ENCODE measurements at regions not wholly inside any gene's neighbourhood (a gene's known extent, or its start where the extent isn't known, plus 50 kb on each side); places are given as distances from the start of the nearest gene placed in this dataset.

DNA sequence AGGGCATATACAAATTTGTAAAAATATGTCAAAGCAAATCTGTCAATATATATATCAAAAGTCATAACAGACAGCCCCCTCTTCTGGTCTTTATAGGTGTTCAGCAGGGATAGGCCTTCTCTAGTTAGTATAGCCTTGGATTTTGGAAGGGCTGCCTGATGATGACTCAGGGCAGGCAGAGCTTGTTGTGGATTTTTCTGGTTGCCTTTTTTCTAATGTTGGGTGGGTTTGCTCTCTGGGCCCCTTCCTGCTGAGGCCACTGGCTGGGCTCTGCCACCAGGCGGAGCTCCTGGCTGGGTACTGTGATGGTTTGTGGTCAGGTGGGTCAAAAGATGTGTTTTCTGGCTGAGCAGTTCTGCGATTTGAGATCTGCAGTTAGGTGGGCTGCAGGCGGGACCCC lies 294.2 kb downstream of the GRIA2 start:
- no peak for TF ChIP-seq ZFX (IDR thresholded peaks at IDR 0.05)
- TF ChIP-seq, protein P1, sequence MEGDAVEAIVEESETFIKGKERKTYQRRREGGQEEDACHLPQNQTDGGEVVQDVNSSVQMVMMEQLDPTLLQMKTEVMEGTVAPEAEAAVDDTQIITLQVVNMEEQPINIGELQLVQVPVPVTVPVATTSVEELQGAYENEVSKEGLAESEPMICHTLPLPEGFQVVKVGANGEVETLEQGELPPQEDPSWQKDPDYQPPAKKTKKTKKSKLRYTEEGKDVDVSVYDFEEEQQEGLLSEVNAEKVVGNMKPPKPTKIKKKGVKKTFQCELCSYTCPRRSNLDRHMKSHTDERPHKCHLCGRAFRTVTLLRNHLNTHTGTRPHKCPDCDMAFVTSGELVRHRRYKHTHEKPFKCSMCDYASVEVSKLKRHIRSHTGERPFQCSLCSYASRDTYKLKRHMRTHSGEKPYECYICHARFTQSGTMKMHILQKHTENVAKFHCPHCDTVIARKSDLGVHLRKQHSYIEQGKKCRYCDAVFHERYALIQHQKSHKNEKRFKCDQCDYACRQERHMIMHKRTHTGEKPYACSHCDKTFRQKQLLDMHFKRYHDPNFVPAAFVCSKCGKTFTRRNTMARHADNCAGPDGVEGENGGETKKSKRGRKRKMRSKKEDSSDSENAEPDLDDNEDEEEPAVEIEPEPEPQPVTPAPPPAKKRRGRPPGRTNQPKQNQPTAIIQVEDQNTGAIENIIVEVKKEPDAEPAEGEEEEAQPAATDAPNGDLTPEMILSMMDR (conservative IDR thresholded peaks at IDR 0.05): peak; percentile 47
- no peak overlapping the region for H3K27ac ChIP-seq

DNA sequence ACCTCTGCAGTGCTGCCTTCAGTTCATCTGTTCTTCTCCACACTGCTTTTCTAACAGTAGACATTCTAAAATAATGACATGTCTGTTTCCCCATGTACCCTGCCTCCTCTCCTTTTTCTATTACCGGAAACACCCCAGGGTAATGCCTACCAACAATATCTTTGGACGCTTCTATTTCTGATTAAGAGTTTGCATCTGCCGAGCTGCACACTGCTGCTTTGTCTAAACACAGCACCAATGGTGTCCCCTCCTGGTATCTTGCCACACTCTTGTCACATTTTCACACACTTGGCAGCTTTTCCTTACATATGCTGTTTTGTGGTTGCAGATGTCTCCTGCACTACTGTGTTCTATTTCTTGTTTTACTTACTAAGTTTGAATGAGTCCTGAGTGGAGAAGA lies 288.8 kb downstream of the GRIA2 start:
- no peak for TF ChIP-seq ZFX (IDR thresholded peaks at IDR 0.05)
- TF ChIP-seq, protein P1 (conservative IDR thresholded peaks at IDR 0.05): no peak
- H3K27ac ChIP-seq: no peak overlapping the region

DNA sequence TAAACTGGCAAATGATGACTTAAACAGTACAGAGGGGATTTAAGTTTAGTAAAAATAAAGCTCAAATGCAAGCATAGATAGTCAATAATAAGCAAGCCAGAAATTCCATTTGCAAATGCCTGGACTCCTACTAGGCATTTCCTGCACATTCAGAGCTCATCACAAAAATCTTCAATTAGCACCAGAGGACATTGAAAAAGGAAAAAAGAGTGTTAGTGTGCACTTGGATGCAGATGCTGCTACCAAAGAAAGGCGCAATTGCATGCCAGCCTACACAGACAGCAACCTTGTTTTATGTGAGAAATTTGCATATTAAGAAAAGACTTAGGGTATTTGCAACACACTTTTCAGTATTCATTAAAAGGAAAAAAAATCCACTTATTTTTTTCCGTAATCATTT lies 282.1 kb downstream of the GRIA2 start:
- TF ChIP-seq, protein P1 (conservative IDR thresholded peaks at IDR 0.05): no peak
- no peak for TF ChIP-seq ZFX (IDR thresholded peaks at IDR 0.05)
- H3K27ac ChIP-seq: no peak overlapping the region

DNA sequence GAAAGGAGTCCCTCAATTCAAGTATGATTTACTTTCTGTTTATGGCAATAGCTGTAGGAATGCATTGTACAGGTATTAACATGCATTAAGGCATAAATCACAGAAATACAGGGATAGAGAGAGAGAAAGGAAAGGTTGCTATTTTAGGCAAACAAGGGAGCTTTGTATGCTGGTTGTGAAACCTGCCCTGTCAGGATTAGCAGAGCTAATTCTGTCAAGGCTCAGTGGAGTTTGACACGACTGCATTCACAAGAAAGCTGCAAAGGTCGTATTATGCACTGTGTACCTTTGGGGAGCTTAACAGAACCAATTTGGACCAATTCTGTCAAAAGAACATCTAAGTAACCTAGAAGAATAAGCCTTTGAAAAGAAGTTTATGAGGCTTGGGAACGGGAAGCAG lies 239.3 kb downstream of the GRIA2 start:
- no peak overlapping the region for H3K27ac ChIP-seq
- TF ChIP-seq, protein P1 (conservative IDR thresholded peaks at IDR 0.05): no peak
- TF ChIP-seq ZFX (IDR thresholded peaks at IDR 0.05): no peak

DNA sequence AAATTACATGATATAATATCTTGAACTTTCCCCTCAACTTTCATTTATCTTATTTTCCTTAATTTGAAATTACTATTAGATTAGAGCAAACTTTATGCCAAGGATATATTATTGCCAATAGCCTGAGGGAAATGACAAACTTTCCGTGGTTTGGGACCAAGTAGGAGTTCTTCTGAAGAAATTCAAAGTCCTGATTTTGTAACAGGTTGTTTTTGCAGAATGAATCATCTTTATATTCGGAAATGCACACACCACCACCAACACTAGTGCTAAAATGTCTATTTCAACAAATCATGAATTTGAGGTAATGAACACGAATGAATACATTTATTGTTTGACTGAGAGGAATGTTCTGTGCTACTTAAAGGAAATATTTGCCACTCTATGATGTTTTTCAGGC lies 226.7 kb downstream of the GRIA2 start:
- TF ChIP-seq ZFX (IDR thresholded peaks at IDR 0.05): no peak
- TF ChIP-seq, protein P1 (conservative IDR thresholded peaks at IDR 0.05): no peak

DNA sequence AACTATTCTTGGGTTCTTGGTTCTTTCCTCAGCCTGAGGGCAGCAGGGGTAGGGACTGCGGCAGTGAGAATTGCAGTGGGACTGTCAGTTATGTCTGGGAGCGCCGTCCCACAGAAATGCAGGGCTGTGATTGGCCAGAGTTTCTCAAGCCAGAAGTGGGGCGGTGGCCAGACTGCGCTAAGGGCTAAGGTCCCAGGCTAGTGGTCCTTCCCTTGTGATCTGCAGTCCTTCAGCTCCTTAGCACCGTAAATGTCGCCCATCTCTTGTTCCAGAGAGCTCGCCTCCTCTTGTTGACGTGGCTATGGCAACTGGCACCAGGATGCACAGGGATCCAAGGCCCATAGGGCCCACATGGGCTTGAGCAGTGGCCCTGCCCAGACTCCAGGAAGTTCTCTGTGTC lies 223.5 kb downstream of the GRIA2 start:
- TF ChIP-seq ZFX (IDR thresholded peaks at IDR 0.05): no peak
- TF ChIP-seq, protein P1 (conservative IDR thresholded peaks at IDR 0.05): no peak
- H3K27ac ChIP-seq: no peak overlapping the region

More for the DNA sequence above, 226.7 kb downstream of the GRIA2 start:
- H3K27ac ChIP-seq: no peak overlapping the region

DNA sequence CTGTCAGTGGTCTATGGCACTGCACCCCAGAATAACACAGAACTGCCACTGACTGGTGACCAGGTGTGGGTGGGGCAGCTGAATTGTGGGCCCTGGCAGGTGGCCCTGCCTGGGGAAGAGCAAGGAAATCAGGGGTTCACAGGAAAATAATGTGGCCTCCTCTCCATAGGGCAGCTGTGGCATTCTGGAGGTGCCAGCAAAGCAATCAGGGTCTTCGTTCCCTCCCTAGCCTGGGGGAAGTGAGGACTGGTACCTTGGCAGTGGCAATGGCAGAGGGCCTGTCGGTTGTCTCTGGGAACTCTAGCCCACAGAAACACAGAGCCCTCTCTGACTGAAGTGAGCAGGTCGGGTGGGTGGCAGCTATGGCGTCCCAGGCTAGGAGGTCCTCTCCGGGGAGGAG lies 223.0 kb downstream of the GRIA2 start:
- no peak overlapping the region for H3K27ac ChIP-seq
- TF ChIP-seq, protein P1 (conservative IDR thresholded peaks at IDR 0.05): no peak
- TF ChIP-seq ZFX (IDR thresholded peaks at IDR 0.05): no peak

Data from C4-2B (cell line).